ENCODE measurements at regions not wholly inside any gene's neighbourhood (a gene's known extent, or its start where the extent isn't known, plus 50 kb on each side); places are given as distances from the start of the nearest gene placed in this dataset.

GRCh38 chr18:78583739-78584458, 395.7 kb upstream of the SALL3 start:
- Histone ChIP-seq H3K4me2 (ENCODE audit: control insufficient read depth, extremely low read depth, insufficient read depth, low read depth, low read length) (no peak overlapping the region), H3K79me2 (ENCODE audit: control insufficient read depth, insufficient read depth, low read length) (no peaks in the 10 kb centered on the region), H3K27ac (ENCODE audit: control insufficient read depth, insufficient read depth, low read length) (no peak overlapping the region), H3K9ac (ENCODE audit: control insufficient read depth, extremely low read depth, insufficient read depth, low read length) (no peak overlapping the region), H3K4me1 (ENCODE audit: control insufficient read depth, extremely low read depth, insufficient read depth, low read length) (no peaks in the 10 kb centered on the region), H3K9me3 (ENCODE audit: control insufficient read depth, low read depth, low read length) (peaks cover 7% of the 10 kb centered on the region), H3K36me3 (ENCODE audit: control insufficient read depth in 2 of 2, extremely low read depth in 1 of 2, insufficient read depth in 2 of 2, low read length in 2 of 2) (no peaks in the 10 kb centered on the region), H3K27me3 (ENCODE audit: control insufficient read depth, extremely low read depth, insufficient read depth, low read length) (no peaks in the 10 kb centered on the region), H3K4me3 (ENCODE audit: control insufficient read depth in 2 of 3, extremely low read depth in 1 of 3, insufficient read depth in 2 of 3, low read depth in 1 of 3, low read length in 3 of 3) (no peak overlapping the region), H4K20me1 (ENCODE audit: control insufficient read depth, extremely low read depth, insufficient read depth, low read length) (no peaks in the 10 kb centered on the region), H2AFZ (ENCODE audit: control insufficient read depth, low read length) (no peak overlapping the region), H3K9me1 (ENCODE audit: control insufficient read depth, extremely low read depth, insufficient read depth, low read length) (no peaks in the 10 kb centered on the region)
- dilution Hi-C loops (cut with MboI; ENCODE audit: extremely low pct_ligation_motif_present, low sequenced_read_pairs) = no loop called here
- TF ChIP-seq EZH2 (IDR thresholded peaks at IDR 0.05; ENCODE audit: low read length) = no peak
- no peak for TF ChIP-seq CTCF (optimal IDR thresholded peaks at IDR 0.05 in 1 of 3, IDR thresholded peaks at IDR 0.05 in 1 of 3, conservative IDR thresholded peaks at IDR 0.05 in 1 of 3; ENCODE audit: extremely low read depth in 1 of 3, insufficient read depth in 2 of 3, low read length in 3 of 3)
- no peak for FAIRE-seq
- DNase-seq (ENCODE audit: low read depth, low spot score) = no peak

GRCh38 chr18:78584459-78585022, 395.1 kb upstream of the SALL3 start:
- Histone ChIP-seq H3K4me3 (ENCODE audit: control insufficient read depth in 2 of 3, extremely low read depth in 1 of 3, insufficient read depth in 2 of 3, low read depth in 1 of 3, low read length in 3 of 3) (no peak overlapping the region), H3K36me3 (ENCODE audit: control insufficient read depth in 2 of 2, extremely low read depth in 1 of 2, insufficient read depth in 2 of 2, low read length in 2 of 2) (no peaks in the 10 kb centered on the region), H2AFZ (ENCODE audit: control insufficient read depth, low read length) (no peak overlapping the region), H3K27ac (ENCODE audit: control insufficient read depth, insufficient read depth, low read length) (no peak overlapping the region), H3K4me1 (ENCODE audit: control insufficient read depth, extremely low read depth, insufficient read depth, low read length) (no peaks in the 10 kb centered on the region), H3K9me3 (ENCODE audit: control insufficient read depth, low read depth, low read length) (peaks cover 8% of the 10 kb centered on the region), H3K79me2 (ENCODE audit: control insufficient read depth, insufficient read depth, low read length) (no peaks in the 10 kb centered on the region), H3K9ac (ENCODE audit: control insufficient read depth, extremely low read depth, insufficient read depth, low read length) (no peak overlapping the region), H3K27me3 (ENCODE audit: control insufficient read depth, extremely low read depth, insufficient read depth, low read length) (no peaks in the 10 kb centered on the region), H3K4me2 (ENCODE audit: control insufficient read depth, extremely low read depth, insufficient read depth, low read depth, low read length) (no peak overlapping the region), H3K9me1 (ENCODE audit: control insufficient read depth, extremely low read depth, insufficient read depth, low read length) (no peaks in the 10 kb centered on the region), H4K20me1 (ENCODE audit: control insufficient read depth, extremely low read depth, insufficient read depth, low read length) (no peaks in the 10 kb centered on the region)
- dilution Hi-C loops (cut with MboI; ENCODE audit: extremely low pct_ligation_motif_present, low sequenced_read_pairs) = no loop called here
- TF ChIP-seq CTCF (optimal IDR thresholded peaks at IDR 0.05 in 1 of 3, IDR thresholded peaks at IDR 0.05 in 1 of 3, conservative IDR thresholded peaks at IDR 0.05 in 1 of 3; ENCODE audit: extremely low read depth in 1 of 3, insufficient read depth in 2 of 3, low read length in 3 of 3) (no peak), EZH2 (IDR thresholded peaks at IDR 0.05; ENCODE audit: low read length) (no peak)
- DNase-seq (ENCODE audit: low read depth, low spot score) (no peak), FAIRE-seq (no peak)

Measured in keratinocyte (primary cell).